ENCODE measurements at regions not wholly inside any gene's neighbourhood (a gene's known extent, or its start where the extent isn't known, plus 50 kb on each side); places are given as distances from the start of the nearest gene placed in this dataset.

GRCh38 chr12:58140395-58140794 is 199.0 kb downstream of the ATP23 start:
- no peak for DNase-seq
- no peaks in the 10 kb centered on the region for H3K4me1 ChIP-seq
- no peaks in the 10 kb centered on the region for H3K27me3 ChIP-seq
- no peak overlapping the region for H3K4me3 ChIP-seq
- H3K36me3 ChIP-seq: no peaks in the 10 kb centered on the region
- H3K27ac ChIP-seq: no peak overlapping the region
- H3K9me3 ChIP-seq: no peaks in the 10 kb centered on the region
- intact Hi-C loops (cut with DNase I; ENCODE audit: low total_unique reads): no loop called here
- TF ChIP-seq CTCF (IDR thresholded peaks at IDR 0.05): no peak

GRCh38 chr12:58142991-58143390 is 201.6 kb downstream of the ATP23 start:
- no peaks in the 10 kb centered on the region for H3K4me1 ChIP-seq
- H3K4me3 ChIP-seq: no peak overlapping the region
- no peaks in the 10 kb centered on the region for H3K9me3 ChIP-seq
- no peak for TF ChIP-seq CTCF (IDR thresholded peaks at IDR 0.05)
- no peak for DNase-seq
- H3K27ac ChIP-seq: no peak overlapping the region
- intact Hi-C loops (cut with DNase I; ENCODE audit: low total_unique reads): no loop called here
- no peaks in the 10 kb centered on the region for H3K27me3 ChIP-seq
- no peaks in the 10 kb centered on the region for H3K36me3 ChIP-seq

- Histone ChIP-seq H3K4me1 (no peaks in the 10 kb centered on the region), H3K27ac (no peak overlapping the region), H3K36me3 (no peaks in the 10 kb centered on the region), H3K9me3 (no peaks in the 10 kb centered on the region), H3K4me3 (no peak overlapping the region), H3K27me3 (no peaks in the 10 kb centered on the region)
- no peak for TF ChIP-seq CTCF (IDR thresholded peaks at IDR 0.05)
- intact Hi-C loops (cut with DNase I; ENCODE audit: low total_unique reads): no loop called here
- DNase-seq: no peak
These were observed 202.2 kb downstream of the ATP23 start for GRCh38 chr12:58143498-58143995.

- DNase-seq: no peak
- Histone ChIP-seq H3K4me1 (no peaks in the 10 kb centered on the region), H3K27me3 (no peaks in the 10 kb centered on the region), H3K4me3 (no peak overlapping the region), H3K36me3 (no peaks in the 10 kb centered on the region), H3K27ac (no peak overlapping the region), H3K9me3 (no peaks in the 10 kb centered on the region)
- no peak for TF ChIP-seq CTCF (IDR thresholded peaks at IDR 0.05)
- intact Hi-C loops (cut with DNase I; ENCODE audit: low total_unique reads): no loop called here
These were observed 207.0 kb downstream of the ATP23 start for GRCh38 chr12:58148405-58148804.

- intact Hi-C loops (cut with DNase I; ENCODE audit: low total_unique reads): no loop called here
- no peaks in the 10 kb centered on the region for H3K4me1 ChIP-seq
- no peak for TF ChIP-seq CTCF (IDR thresholded peaks at IDR 0.05)
- H3K27ac ChIP-seq: no peak overlapping the region
- no peaks in the 10 kb centered on the region for H3K9me3 ChIP-seq
- H3K4me3 ChIP-seq: no peak overlapping the region
- no peaks in the 10 kb centered on the region for H3K36me3 ChIP-seq
- DNase-seq: no peak
- H3K27me3 ChIP-seq: no peaks in the 10 kb centered on the region
These were observed 207.6 kb downstream of the ATP23 start for GRCh38 chr12:58148976-58149375.

GRCh38 chr12:58154359-58154758 is 213.0 kb downstream of the ATP23 start:
- no peak for TF ChIP-seq CTCF (IDR thresholded peaks at IDR 0.05)
- intact Hi-C loops (cut with DNase I; ENCODE audit: low total_unique reads): no loop called here

More at GRCh38 chr12:58154359-58154758, 213.0 kb downstream of the ATP23 start:
- no peak for DNase-seq
- no peaks in the 10 kb centered on the region for H3K4me1 ChIP-seq
- no peaks in the 10 kb centered on the region for H3K36me3 ChIP-seq
- H3K9me3 ChIP-seq: no peaks in the 10 kb centered on the region
- H3K4me3 ChIP-seq: no peak overlapping the region
- H3K27ac ChIP-seq: no peak overlapping the region
- no peaks in the 10 kb centered on the region for H3K27me3 ChIP-seq
